ENCODE measurements at regions not wholly inside any gene's neighbourhood (a gene's known extent, or its start where the extent isn't known, plus 50 kb on each side); places are given as distances from the start of the nearest gene placed in this dataset.
"Not testable (repeated sequence)": the region's sequence is repeated elsewhere in the genome, so short reads cannot be mapped to it uniquely, and the experiment has no call there.

GRCh38 chr4:101699441-101700124 is 90.9 kb upstream of the BANK1 start:
- no peak for DNase-seq
- Histone ChIP-seq H3K4me1 (no peaks in the 10 kb centered on the region), H3K4me3 (no peak overlapping the region), H3K9ac (ENCODE audit: low read depth in 2 of 2, low read length in 2 of 2) (no peak overlapping the region), H3K27me3 (no peaks in the 10 kb centered on the region), H3K9me3 (no peaks in the 10 kb centered on the region), H3K27ac (no peak overlapping the region), H3K36me3 (no peaks in the 10 kb centered on the region)
- TF ChIP-seq CTCF (IDR thresholded peaks at IDR 0.05) = no peak
- intact Hi-C loops (cut with DNase I) = no loop called here

- no peaks in the 10 kb centered on the region for H3K9me3 ChIP-seq
- no peak overlapping the region for H3K27ac ChIP-seq
- no peaks in the 10 kb centered on the region for H3K36me3 ChIP-seq
- no peak overlapping the region for H3K4me3 ChIP-seq
- no peak for DNase-seq
- TF ChIP-seq CTCF (IDR thresholded peaks at IDR 0.05) = no peak
- no peaks in the 10 kb centered on the region for H3K4me1 ChIP-seq
- intact Hi-C loops (cut with DNase I) = no loop called here
- no peak overlapping the region for H3K9ac ChIP-seq (ENCODE audit: low read depth in 2 of 2, low read length in 2 of 2)
- no peaks in the 10 kb centered on the region for H3K27me3 ChIP-seq
Observed at GRCh38 chr4:101697266-101697665, 93.3 kb upstream of the BANK1 start.

GRCh38 chr4:101696276-101697010 is 94.1 kb upstream of the BANK1 start:
- TF ChIP-seq CTCF (IDR thresholded peaks at IDR 0.05) = no peak

GRCh38 chr4:101695176-101695575 is 95.4 kb upstream of the BANK1 start:
- Histone ChIP-seq H3K4me1 (no peaks in the 10 kb centered on the region), H3K9me3 (no peaks in the 10 kb centered on the region), H3K4me3 (no peak overlapping the region), H3K27ac (no peak overlapping the region), H3K9ac (ENCODE audit: low read depth in 2 of 2, low read length in 2 of 2) (no peak overlapping the region), H3K27me3 (no peaks in the 10 kb centered on the region), H3K36me3 (no peaks in the 10 kb centered on the region)
- no peak for TF ChIP-seq CTCF (IDR thresholded peaks at IDR 0.05)
- intact Hi-C loops (cut with DNase I) = no loop called here
- no peak for DNase-seq

More at GRCh38 chr4:101696276-101697010, 94.1 kb upstream of the BANK1 start:
- H3K27me3 ChIP-seq = no peaks in the 10 kb centered on the region
- no peak overlapping the region for H3K4me3 ChIP-seq
- no peaks in the 10 kb centered on the region for H3K36me3 ChIP-seq
- H3K9me3 ChIP-seq = no peaks in the 10 kb centered on the region
- no peak overlapping the region for H3K9ac ChIP-seq (ENCODE audit: low read depth in 2 of 2, low read length in 2 of 2)
- no peak for DNase-seq
- H3K27ac ChIP-seq = no peak overlapping the region
- H3K4me1 ChIP-seq = no peaks in the 10 kb centered on the region
- intact Hi-C loops (cut with DNase I) = no loop called here

GRCh38 chr4:101694403-101694802 is 96.1 kb upstream of the BANK1 start:
- intact Hi-C loops (cut with DNase I) = not testable (repeated sequence)

GRCh38 chr4:101693842-101694398 is 96.6 kb upstream of the BANK1 start:
- intact Hi-C loops (cut with DNase I) = no loop called here
- Histone ChIP-seq H3K9ac (ENCODE audit: low read depth in 2 of 2, low read length in 2 of 2) (no peak overlapping the region), H3K27ac (no peak overlapping the region), H3K27me3 (no peaks in the 10 kb centered on the region), H3K4me3 (no peak overlapping the region), H3K4me1 (no peaks in the 10 kb centered on the region), H3K36me3 (no peaks in the 10 kb centered on the region), H3K9me3 (no peaks in the 10 kb centered on the region)
- no peak for DNase-seq
- no peak for TF ChIP-seq CTCF (IDR thresholded peaks at IDR 0.05)

More at GRCh38 chr4:101694403-101694802, 96.1 kb upstream of the BANK1 start:
- not testable (repeated sequence) for H3K27me3 ChIP-seq; H3K27ac ChIP-seq; H3K9me3 ChIP-seq; H3K4me1 ChIP-seq; H3K36me3 ChIP-seq; DNase-seq; H3K9ac ChIP-seq (ENCODE audit: low read depth in 2 of 2, low read length in 2 of 2); H3K4me3 ChIP-seq
